GM19372 (cell line): ENCODE measurements at regions not wholly inside any gene's neighbourhood (a gene's known extent, or its start where the extent isn't known, plus 50 kb on each side); places are given as distances from the start of the nearest gene placed in this dataset.
"Not testable (repeated sequence)": the region's sequence is repeated elsewhere in the genome, so short reads cannot be mapped to it uniquely, and the experiment has no call there.

Source experiments
- ATAC-seq: cut with Tn5 transposase; IDR thresholded peaks from one replicate; pipeline ENCODE4 v1.9.1; 2021; ENCODE audit warnings: mild to moderate bottlenecking, low read depth, moderate library complexity; ENCODE audit not compliant: unreplicated experiment

DNA sequence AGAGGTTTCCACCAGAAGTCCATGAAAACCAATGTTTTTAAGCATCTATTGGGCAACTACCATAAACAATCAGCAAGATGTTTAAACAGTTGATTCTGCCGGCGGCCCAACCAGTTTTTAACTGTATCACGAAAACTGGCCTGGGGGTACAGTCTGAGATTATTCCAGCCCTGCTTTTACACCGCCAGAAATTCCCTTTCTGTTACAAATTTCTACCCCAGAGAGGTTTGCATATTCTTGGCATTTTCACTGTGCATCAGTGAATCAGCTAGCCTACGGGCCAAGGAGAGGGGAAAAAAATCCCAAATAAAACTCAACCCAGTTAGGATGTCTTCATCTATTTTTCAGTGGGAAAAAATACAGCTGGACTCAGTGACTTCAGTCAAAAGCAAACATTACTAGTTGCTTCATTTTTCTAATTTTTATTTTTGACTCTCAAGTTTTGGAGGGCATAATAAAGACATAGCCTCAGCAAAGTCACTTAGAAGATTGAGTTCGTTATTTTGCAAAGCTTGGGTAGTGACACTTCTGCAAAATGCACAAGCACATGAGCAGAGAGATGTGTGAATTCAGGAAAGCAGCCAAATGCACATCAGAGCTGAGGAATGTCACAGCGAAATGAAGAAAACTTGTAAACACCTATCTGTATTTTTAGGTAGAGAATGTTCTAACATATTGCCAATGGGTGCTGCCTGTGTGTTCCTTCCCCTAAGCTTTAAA lies 167.8 kb upstream of the GK2 start:
- ATAC-seq: no peak

DNA sequence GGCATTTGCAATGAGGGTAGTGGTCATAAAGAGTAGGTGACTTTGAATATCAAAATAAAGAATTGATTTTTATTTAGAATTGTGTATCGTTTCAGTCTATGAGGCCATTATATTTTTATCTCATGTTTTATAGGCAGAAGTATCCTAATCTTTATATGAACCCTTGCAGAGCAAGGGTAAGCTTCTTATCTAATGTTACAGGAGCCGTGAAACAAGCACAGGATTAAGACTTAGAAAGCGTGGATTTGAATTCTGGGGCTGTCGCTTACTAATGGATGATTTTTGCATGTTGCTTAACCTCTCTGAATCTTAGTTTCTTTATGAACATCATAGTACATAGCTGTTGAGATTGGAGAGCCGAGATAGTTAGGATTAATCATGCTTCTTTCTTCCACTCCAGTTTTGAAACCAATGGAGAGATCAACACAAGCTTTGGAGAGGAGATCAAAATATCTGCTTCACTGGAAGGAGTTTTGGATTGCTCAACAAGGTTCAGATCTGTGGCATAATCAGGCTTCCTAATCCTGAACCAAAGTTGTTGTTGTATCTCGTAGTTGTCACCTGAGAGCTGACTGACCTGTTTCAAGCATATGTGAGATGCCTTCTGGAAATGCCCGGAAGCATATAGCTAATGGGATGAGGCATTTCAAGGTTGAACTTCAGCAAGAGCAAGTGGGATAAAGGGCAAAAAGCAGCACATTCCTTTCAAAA lies 166.9 kb upstream of the GK2 start:
- ATAC-seq: no peak

DNA sequence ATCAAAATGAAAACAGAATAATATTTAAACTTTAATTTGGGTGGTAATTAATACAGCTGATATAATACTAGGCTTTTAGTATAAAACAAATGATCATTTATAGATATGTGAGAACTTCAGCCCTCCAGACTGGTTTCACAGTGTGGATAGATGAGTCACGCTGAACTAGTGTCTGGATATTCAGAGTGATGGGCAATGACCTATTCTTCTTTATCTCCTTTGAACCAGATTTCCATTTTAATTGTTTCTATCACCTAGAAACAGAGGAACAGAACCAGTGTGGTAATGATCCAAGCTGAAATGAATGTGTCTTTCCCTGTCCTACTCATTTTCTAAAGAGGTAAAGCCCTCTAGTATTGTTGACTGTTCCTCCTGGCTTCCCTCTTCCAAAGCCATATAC lies 155.2 kb upstream of the GK2 start:
- no peak for ATAC-seq

DNA sequence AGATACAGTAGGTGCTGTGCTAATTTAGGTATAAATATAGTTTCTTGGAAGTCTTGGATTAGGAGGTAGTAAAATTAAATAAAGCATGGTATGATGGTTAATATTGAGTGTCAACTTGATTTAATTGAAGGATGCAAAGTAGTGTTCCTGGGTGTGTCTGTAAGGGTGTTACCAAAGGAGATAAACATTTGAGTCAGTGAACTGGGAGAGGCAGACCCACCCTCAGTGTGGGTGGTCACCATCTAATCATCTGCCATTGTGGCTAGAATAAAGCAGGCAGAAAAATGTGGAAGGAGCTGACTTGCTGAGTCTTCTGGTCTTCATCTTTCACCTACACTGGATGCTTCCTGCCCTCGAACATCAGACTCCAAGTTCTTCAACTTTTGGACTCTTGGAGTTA lies 153.7 kb upstream of the GK2 start:
- ATAC-seq: no peak

DNA sequence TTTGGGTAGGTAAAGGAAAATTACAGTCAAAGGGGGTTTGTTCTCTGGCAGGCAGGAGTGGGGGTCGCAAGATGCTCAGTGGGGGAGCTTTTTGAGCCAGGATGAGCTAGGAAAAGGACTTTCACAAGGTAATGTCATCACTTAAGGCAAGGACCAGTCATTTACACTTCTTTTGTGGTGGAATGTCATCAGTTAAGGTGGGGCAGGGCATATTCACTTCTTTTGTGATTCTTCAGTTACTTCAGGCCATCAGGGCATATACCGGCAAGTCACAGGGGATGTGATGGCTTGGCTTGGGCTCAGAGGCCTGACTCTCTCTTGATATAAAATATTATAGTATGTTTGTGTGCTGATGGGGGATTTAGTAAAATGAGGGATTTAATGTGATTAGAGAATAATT lies 151.4 kb upstream of the GK2 start:
- not testable (repeated sequence) for ATAC-seq

DNA sequence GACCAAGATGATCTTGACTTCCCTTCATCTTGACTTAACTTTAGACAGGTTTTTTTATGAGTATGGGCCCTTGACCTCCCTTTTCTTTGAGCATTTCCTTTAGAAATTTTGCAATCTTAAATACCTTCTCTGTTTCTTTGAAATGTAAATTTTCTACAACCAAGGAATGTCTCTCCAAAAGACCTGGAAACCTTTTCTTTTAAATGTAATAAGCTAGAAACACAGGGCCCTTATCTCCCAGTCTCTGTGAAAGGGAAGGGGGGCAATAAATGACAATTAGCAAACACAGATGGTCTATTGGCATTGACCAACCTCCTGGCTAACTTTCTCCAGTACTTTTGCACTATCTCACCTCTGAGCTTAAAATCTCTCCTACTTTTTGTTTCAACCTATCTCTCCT lies 144.3 kb upstream of the GK2 start:
- no peak for ATAC-seq

DNA sequence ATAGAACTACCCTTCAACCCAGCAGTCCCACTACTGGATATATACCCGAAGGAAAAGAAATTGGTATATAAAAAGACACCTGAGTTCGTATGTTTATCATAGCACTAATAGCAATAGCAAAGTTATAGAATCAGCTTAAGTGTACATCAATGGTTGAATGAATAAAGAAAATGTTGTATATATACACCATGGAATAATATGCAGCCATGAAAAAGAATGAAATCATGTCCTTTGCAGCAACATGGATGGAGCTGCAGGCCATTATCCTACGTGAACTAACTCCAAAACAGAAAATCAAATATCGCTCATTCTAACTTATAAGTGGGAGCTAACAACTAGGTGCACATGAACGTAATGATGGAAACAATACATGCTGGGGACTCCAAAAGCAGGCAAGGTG lies 143.5 kb upstream of the GK2 start:
- ATAC-seq: no peak

DNA sequence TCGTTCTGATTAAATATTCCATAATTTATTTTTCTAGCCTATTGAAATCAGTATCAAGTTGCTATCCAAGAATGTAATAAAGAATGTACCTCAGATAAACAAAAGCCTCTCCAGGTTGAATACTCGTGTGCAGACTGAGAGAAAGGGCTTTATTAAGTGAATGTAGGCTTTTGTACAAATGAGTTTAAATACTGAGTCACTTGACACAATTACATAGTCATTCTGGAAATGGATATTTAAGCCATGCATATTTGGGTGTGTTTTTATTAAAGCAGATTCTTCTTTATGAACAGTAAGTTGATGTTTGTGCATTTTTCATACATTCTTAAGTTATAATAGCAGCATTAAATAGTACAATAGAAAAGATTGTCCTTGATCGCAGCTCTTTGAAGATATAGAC lies 139.8 kb upstream of the GK2 start:
- ATAC-seq: no peak

DNA sequence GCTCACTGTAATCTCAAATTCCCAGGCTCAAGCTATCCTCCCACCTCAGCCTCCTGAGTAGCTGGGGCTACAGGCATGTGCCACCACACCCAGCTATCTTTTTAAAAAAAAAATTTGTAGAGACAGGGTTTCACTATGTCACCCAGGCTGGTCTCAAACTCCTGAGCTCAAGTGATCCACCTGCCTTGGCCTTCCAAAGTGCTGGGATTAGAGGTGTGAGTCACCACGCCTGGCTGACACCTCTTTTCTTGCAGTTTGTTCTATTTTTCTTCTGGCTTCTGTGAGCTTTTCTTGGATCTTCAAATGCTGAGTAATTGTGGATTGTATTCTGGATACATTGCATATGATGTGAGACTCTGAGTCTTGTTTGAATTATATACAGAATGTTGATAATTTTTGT lies 137.3 kb upstream of the GK2 start:
- not testable (repeated sequence) for ATAC-seq

DNA sequence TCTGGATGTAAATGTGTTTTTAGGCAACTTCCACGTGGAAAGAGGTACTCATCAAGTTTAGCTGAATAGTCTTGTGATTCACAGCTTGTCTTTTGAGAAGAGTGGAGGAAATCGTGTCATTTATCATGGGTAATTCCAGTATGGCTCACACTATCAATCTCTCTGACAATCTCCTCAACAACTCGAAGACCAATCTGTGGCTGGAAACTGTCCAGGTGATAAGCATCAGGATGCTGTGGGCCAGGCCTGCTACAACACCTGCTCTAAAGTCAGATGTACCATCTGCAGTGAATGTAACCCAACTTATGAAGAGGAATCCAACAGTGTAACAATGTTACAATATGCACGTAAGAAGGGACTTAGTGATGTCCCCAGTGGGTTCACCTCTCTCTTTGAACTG lies 132.1 kb upstream of the GK2 start:
- no peak for ATAC-seq

DNA sequence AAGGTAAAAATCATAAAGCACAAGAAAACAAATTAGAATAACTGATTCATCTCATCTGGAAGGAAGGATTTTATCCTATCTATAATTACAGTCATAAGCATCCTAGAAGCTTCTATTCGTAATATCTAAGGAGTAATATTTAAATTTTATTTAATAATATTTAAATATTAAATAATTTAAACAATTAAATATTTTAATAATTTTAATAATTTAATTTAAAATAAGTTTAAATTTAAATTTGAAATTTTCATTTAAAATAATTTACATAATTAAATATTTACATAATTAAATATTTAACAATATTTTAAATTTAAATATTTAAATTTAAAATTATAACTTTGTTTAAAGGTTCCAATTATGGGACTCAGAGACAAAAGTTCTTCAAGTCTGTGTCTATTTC lies 127.5 kb upstream of the GK2 start:
- no peak for ATAC-seq

DNA sequence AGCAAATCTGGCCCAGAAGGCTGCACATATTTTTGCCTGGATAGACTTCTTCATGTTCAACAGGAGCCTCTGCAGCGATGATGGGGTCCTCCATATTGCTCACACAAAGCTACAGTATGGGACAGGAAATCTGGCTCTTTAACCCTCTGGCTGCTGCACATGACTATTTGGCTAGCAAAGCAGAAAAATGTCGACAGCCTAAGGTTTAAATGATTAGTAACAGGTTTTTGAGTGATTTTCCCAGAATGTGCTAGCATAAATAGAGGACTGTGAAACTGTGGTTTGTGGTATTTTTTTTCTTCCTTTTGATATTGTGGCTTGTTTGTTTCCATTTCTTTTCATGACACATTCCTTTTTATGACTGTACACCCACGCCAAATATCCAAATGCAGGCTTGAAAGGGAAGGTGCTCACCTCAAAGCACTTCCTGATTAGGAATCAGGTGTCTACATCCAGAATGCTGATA lies 120.2 kb upstream of the GK2 start:
- ATAC-seq: no peak

DNA sequence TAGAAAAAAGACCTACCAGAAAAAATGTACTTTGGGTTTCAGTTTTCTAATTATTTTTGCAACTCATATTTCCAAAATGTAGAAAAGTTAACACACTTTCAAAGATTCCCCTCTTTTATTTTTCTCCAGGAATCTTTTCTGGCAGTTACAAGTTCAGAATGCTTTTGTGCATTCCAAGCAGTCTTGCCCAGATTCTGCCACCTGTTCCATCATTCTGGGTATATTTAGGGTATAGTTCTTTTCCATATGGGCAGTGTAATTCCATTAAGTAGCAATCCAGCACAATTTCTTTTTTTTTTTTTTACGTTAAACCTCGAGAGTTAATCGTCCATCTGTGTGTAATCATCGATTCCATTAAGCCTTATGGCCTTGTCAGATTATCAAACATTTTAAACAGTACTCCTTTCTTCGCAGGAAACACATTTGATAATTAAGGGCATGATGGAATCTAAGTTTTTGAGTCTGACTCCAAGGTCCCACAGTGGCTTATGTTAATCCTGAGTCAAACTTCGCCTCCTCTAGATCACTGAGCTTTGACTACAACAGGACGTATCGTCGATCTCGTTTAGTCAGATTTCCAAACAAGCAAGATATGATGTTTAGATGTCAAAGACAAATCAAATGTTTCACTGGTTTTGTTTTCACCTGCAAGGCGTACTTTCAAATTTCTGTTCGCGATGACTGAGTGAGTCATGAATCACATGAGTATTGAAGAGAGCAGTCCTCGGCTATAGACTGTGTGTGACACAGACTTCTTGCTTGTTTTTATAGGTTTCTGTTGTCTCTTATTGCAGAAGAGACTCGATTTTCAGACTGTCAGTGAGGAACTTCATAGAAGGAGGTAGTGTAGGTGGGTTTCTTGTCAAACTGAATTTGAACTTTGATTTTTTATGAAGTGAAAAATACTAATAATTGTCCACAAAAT lies 118.9 kb upstream of the GK2 start:
- ATAC-seq: no peak

DNA sequence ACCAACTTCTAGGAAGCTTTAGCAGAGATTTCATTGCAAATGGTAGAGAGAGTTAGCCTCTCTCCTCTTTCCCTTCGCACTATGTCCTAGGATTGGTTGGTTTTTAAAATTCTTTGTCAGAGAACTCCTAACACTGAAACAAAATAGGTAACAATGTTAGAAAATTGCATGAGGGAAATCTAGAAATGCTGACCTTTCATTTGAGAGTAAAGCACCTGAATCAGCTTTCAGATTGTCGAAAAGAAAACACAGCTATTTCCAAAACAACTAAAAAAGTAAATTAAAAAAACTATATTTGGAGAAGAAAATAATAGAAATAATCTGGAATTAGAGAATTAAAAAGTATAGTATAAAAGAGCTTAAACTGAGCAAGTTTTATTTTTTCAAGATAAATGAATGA lies 108.1 kb upstream of the GK2 start:
- no peak for ATAC-seq

DNA sequence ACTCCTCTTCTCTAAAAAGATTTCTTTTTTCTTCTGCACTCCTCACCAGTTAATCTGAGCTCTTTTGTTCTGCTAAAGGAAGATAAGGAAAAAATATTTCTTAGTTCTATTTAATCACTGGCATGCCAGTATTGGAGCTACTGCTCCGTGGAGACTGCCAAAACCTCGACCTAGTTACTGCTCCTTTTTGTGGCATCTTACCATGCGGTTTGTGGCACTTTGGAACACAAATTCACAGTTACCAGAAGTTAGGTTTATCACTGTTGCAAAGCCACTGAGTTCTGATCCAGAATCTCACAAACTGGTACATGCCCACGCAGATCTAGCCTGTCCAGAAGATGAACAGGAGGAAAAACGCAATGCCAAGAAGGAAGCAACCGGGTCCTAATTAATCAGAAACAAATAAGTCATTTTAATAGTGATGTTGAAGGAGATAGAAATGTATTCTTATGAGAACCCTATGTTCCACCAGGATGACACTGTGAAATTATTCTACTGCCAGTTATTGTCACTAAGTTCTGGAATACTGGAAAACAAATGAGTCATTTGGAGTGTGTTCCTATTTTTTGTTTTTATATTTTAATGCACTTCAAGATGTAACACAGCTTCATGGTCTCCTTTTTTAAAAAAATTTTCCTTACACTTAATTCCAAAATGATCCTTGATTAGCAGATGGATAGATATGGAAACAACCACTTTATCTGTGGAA lies 106.7 kb upstream of the GK2 start:
- no peak for ATAC-seq

DNA sequence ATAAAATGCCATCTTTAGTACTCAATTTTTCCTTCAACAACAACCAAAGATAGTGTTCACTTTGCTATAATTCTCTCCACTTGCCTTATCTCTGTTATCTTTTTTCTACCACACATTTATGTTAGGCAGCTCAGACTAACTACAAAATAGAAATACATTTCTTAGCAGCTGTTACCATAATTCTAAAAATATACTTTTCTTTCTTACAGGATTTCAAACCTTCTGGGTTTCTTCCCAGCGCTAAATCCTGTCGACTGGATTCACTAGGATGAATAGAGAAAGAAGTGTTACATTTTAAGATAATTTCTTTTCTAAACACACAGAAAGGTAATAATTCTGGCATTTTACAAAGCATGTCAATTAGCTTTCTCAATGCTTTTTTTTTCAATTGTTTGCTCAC lies 105.5 kb upstream of the GK2 start:
- ATAC-seq: no peak

DNA sequence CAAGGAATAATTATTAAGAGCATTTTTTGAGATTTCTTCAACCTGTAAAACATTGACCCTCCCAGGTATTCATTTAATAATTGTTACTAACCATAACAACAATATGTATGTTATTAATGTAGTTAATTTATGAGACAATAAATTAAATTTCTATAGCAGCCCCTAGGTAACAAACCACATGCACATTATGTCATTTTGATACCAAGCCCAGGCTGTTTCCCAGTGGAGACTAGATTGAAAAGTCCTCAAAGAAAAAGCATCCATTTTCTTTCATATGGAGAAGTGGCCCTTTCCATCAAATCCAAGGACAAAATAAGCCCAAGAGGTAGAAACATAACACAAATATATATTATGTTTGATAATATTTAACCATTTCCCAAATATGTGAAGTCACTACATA lies 104.3 kb upstream of the GK2 start:
- ATAC-seq: no peak

DNA sequence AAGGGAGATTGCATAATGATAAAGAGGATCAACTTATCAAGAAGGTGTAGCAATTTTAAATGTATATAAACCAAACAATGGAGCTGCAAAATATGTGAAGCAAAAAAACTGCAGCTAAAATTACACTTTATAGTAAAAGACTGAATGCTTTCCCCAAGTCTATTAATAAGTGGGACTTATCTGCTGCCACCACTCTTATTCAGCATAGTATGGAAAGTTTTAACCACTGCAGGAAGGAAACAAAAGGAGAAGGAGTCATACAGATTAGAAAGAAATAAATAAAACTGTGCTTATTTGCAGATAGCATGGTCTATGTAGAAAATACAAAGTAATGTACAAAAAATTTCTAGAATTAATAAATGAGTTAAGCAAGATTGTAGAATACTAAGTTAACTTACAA lies 94.1 kb upstream of the GK2 start:
- ATAC-seq: no peak

DNA sequence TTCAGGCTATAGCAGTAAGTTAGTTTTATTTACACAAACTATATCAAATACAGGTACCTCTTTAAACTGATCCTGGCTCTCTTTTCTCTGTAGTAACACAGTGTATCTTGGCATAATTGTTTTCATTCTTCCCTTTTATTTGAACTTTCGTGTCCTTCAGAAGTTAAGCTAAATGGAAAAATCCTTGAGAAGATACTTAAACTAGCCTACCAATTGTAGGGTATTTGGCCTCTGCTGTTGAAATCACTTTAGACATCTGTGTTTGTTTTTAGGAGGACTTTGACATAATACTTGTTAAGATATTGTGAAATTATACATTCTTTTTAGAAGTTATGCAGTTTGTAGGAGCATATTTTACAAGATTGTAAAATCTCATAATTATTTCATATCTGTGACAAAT lies 90.3 kb upstream of the GK2 start:
- no peak for ATAC-seq

DNA sequence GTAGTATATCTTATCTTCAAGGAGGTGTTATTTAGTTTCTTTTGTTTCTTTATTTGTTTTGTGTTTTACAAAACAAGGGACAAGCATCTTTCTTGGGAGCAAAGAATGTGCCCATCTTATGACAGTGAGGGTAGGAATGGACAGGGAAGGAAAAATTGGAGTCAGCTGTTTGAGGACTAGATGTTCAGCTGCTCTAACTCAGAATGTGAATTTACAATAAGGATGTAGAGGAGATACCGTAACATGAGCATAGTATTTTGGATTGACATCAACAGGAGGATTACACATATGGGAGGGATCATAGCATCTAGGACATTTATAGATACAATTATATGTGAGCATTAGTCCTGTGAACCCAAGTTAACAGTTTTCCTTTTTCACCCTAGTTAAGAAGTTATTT lies 89.0 kb upstream of the GK2 start:
- no peak for ATAC-seq

DNA sequence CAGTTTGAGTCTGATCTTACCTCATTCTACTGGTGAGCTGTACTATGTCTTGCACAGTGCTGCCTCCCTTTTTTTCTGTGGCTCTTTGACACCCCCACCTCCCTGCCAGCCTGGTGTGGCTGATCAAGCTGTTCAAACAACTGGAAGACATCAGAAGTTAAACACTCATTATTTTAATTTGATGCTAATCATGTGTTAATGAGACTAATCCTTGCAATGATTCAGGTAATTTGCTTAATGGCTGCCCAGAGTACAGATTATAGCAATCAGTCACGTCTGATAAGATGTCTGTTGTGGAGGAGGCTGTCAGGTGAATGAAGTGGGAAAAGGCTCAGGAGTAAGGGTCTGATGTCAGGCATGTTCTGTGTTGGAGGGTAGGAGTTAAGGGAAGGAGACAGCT lies 87.4 kb upstream of the GK2 start:
- ATAC-seq: no peak
